ENCODE measurements at regions not wholly inside any gene's neighbourhood (a gene's known extent, or its start where the extent isn't known, plus 50 kb on each side); places are given as distances from the start of the nearest gene placed in this dataset.
"Not testable (repeated sequence)": the region's sequence is repeated elsewhere in the genome, so short reads cannot be mapped to it uniquely, and the experiment has no call there.

- no peak for DNase-seq (ENCODE audit: low spot score)
Observed at GRCh38 chr2:118464546-118465265, 376.4 kb downstream of the INSIG2 start.

DNA sequence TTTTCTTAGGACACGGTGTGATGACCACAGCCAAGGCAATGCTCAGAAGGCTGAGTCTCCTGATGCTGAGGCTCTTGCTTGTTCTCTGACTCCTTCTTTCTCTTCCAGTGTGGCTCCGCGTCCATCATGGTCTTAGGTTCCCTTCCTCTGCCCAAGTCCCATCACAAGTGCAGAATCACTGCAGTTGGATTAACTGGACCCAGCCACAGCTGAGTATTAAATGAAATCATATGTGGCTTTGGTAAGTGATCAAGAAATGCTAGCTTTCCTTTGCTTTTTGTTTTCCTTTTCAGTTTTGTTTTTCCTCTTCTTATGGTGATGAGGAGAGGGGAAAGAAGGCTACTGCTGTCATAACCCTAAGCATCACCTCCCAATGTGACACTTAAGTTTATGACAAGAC lies 375.8 kb downstream of the INSIG2 start:
- DNase-seq (ENCODE audit: low spot score): no peak

DNA sequence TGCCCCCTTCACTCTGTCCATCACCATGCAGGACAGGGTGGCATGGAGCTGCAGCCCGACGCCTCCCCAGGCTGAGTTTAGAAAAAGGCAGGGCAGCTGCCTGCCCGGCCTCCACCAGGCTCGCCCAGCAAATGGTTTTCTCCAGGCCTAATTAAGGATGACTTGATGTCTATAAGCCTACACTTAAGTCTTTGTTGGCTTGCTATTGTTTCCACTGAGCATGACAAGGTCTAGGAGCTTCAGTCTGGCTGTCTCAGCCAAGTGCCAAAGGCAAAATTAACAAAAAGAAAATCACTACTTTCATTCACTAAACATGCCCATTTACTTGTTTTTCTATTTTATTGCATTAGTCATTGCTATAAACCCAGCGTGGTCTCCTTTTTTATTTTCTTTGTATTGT lies 372.2 kb downstream of the INSIG2 start:
- DNase-seq (ENCODE audit: low spot score): no peak

DNA sequence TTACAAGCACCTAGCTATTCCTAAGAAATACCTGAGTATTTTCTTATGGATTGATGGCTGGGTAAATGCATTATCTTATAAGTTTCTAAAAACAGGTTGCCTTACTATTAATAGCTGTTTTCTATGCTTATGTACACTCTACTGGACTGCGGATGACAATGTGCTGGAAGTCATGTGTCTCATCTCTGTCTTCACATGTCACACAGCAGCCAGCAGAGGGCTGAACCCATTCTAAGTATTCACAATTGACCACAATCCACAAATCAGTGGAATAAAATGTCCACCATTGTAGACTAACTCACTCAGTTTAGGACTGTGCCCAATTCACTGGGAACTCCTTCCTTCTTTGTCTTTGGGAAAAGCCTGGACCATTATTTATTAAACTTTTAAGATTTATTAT lies 371.2 kb downstream of the INSIG2 start:
- no peak for DNase-seq (ENCODE audit: low spot score)

DNA sequence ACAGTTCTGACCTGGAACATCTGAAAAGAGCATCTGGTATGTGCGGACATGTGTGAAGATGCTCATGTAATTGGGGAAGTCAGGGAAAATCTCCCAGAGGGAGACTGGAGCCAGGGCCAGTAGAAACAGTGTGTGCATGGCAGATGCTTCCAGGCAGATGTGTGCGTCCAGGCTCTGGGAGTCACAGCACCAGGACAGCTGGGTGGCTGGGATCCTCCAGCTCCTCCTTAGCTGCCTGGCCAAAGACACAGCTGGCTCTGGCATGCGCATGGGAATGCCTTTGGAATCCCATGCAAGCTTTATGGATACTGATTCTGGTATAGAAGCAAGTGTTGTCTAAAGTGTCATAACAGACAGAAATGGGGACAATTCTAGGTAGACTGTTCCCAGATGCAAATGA lies 369.7 kb downstream of the INSIG2 start:
- no peak for DNase-seq (ENCODE audit: low spot score)

GRCh38 chr2:118449401-118449800 lies 361.1 kb downstream of the INSIG2 start:
- DNase-seq (ENCODE audit: low spot score): no peak

DNA sequence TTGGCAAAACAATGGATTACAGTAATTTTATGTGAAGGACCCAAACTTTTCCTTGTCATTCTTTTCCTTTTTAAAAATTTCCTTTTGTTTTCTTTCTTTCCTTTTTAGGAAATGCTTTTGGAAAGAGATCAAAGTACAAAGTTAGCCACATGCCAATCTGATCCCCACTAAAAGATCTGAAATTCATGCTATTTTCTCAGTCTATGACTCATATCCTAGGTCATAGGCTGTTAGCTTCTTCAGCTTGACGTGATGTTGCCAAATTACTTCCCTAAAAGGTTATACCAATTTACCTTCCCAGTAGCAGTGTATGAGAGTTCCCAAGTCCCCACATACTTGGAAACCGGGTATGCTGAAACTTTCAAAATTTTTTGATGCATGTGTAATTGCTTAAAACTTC lies 355.3 kb downstream of the INSIG2 start:
- peak; percentile 45 for DNase-seq (ENCODE audit: low spot score)

- DNase-seq (ENCODE audit: low spot score): no peak
Observed at GRCh38 chr2:118442996-118443553, 354.8 kb downstream of the INSIG2 start.

DNA sequence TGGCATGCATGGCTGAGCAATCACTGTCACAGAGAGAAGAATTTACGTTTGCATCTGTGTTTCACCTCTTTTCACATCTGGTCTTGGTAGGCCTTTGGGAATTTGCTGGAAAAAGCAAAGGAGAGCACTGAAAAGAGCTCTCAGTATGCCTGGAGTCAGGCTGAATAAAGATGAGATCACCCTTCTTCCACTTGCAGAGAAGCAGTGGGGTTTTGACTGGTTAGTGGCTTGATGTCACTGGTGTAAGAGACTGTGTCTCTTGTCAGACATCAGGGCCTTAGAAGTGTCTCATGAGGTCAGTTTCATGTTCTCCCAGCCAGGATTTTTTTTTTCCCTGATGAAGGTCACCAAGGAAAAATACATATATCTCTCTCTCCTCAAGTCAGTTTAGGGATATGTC lies 353.8 kb downstream of the INSIG2 start:
- no peak for DNase-seq (ENCODE audit: low spot score)

DNA sequence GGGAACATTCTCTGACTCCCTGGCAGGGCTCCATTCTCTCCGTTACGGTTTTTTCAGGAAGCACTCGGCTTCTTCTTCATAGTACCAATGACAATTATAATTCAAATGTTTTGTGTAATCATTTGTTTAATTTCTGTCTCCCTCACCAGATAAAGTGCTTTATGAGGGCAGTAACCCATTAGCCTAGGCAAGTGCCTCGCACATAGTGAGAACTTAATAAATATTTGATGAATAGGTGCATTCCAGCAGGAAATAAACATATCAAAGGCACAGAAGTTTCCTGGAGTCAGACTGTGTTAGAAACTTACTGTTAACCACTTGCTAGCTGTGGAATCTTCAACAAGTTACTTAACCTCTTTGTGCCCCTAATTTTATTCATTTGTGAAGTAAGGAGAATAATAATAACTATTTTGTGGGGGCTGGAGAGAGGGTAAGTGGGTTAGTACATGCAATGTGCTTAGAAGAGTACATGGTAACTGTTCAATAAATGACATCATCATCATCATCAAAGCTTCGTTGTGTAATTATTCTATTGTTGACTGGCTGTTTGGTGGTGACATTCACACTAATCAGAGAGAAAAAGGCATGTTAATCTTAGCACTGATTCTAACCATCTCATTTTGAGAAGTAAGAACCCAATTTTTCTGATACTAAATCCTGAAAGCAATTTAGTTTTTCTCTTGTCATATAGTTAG lies 352.3 kb downstream of the INSIG2 start:
- DNase-seq (ENCODE audit: low spot score): no peak

DNA sequence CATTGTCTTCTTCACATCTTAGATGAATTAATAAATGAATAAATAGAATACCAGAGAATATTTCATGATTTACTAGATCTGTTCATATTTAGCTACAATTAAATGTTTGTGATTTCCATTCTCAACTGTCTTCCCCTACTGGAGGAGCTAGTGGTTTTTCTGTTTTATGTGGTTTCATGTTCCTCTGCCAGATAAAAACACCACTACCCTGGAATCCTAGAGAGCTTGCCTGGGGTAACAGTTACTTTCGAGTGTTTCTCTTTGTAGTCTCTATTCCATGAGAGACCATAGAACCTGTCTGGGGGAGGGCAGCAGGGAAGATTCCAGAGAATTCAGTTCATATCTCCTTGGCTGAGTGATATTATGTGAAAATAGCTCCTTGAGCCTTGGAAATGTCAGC lies 349.2 kb downstream of the INSIG2 start:
- no peak for DNase-seq (ENCODE audit: low spot score)

DNA sequence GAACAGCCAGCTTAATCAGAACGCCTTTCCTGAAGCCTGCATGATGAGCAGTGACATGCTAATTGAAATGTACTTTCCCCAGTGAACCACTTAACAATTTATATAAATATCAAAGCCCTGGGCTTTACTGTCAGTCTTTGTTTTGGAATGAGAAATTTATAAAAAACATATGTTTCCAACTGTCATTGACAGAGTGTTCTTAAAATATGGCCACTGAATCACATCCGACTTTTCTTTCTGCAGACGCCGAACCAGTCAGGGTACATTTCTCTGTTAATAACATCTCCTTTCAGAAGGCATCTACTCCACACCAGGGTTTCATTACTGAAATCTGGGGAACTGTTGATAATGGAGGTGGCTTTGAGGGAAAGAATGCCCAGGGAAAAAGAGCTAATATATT lies 343.7 kb downstream of the INSIG2 start:
- no peak for DNase-seq (ENCODE audit: low spot score)

DNA sequence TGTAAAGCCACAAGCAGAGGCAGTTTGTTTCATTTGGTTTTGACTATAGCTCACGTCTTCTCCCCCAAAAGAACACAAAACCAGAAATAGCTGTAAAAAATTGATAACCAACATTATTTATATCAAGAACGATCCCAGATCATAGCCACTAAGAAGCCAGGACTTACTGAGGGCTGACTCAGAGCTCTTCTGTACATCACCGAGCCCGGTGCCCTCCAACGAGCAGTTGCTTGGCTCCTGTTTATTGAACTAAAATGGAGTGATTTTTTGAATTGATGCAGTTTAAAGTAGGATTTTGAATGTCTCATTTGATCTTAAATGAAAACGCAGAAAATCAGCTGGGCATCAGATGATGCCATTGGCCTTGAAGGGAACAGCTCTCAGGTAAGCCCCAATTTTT lies 343.3 kb downstream of the INSIG2 start:
- DNase-seq (ENCODE audit: low spot score): no peak

GRCh38 chr2:118431165-118431517 lies 342.9 kb downstream of the INSIG2 start:
- DNase-seq (ENCODE audit: low spot score): peak; percentile 3

DNA sequence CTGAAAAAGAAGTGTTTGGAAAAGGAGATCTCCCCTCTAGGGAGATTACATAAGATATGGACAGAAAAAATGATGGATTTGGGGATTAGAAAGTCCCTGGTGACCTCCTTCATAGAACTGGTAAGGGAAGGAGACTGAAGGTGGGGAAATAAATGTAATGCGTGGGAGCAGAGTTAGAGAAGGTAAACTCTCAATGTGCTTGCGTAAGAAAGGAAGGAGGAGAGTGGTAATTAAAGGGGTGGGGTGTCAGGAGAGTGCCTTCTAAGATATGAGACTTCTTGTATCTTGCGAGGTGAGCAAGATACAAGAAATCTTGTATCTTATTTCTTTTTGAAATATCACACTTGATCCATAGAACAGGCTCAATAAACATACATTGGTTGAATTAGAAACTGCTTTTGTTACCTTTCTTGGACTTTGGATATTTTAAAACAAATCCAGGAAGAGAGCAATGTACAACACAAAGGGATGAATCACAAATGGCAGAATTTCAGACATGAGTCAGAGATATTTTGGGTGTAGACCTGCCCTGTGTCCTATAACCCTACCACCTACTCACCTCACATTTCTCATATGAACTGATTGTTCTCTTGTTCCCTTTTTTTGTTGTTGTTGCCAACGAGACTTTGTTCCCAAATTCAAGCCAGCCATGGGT lies 342.4 kb downstream of the INSIG2 start:
- DNase-seq (ENCODE audit: low spot score): peak; percentile 14

- DNase-seq (ENCODE audit: low spot score): no peak
Observed at GRCh38 chr2:118425191-118425590, 336.9 kb downstream of the INSIG2 start.

GRCh38 chr2:118423776-118424175 lies 335.5 kb downstream of the INSIG2 start:
- DNase-seq (ENCODE audit: low spot score): no peak

- no peak for DNase-seq (ENCODE audit: low spot score)
Observed at GRCh38 chr2:118421648-118422047, 333.4 kb downstream of the INSIG2 start.

GRCh38 chr2:118417406-118418120 lies 329.3 kb downstream of the INSIG2 start:
- DNase-seq (ENCODE audit: low spot score): peak; percentile 46

DNA sequence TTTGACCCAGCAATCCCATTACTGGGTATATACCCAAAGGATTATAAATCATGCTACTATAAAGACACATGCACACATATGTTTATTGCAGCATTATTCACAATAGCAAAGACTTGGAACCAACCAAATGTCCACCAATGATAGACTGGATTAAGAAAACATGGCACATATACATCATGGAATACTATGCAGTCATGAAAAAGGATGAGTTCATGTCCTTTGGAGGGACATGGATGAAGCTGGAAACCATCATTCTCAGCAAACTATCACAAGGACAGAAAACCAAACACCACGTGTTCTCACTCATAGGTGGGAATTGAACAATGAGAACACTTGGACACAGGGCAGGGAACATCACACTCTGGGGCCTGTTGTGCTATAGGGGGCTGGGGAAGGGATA lies 326.9 kb downstream of the INSIG2 start:
- not testable (repeated sequence) for DNase-seq (ENCODE audit: low spot score)

- DNase-seq (ENCODE audit: low spot score): peak; percentile 32
Observed at GRCh38 chr2:118403658-118404451, 315.6 kb downstream of the INSIG2 start.

GRCh38 chr2:118388771-118389170 lies 300.5 kb downstream of the INSIG2 start:
- no peak for DNase-seq (ENCODE audit: low spot score)

All from RKO (cell line).